Nephron (organoid): ENCODE measurements at regions not wholly inside any gene's neighbourhood (a gene's known extent, or its start where the extent isn't known, plus 50 kb on each side); places are given as distances from the start of the nearest gene placed in this dataset.

Source experiments
- H3K27ac Mint-ChIP-seq, 3 experiments: 2 replicates each; pipeline ENCODE4 v1.8.0; 2020; ENCODE audit warnings: mixed read lengths in 3 of 3, mild to moderate bottlenecking in 2 of 3, moderate library complexity in 1 of 3
- H3K27me3 Mint-ChIP-seq: 2 replicates; pipeline ENCODE4 v1.8.0; 2021; ENCODE audit warnings: low read depth, mild to moderate bottlenecking, moderate library complexity, mixed read lengths
- H3K36me3 Mint-ChIP-seq: 2 replicates; pipeline ENCODE4 v1.8.0; 2020; ENCODE audit warnings: low read depth, mixed read lengths
- H3K4me1 Mint-ChIP-seq: 2 replicates; pipeline ENCODE4 v1.8.0; 2020; ENCODE audit warnings: mixed read lengths
- H3K4me3 Mint-ChIP-seq, 3 experiments: 2 replicates each; pipeline ENCODE4 v1.8.0; 2020; ENCODE audit warnings: mild to moderate bottlenecking in 3 of 3, mixed read lengths in 3 of 3, moderate library complexity in 2 of 3
- H3K9me3 Mint-ChIP-seq: 2 replicates; pipeline ENCODE4 v1.8.0; 2020; ENCODE audit warnings: mixed read lengths
- TF ChIP-seq, protein P1 (sequence below), 3 experiments: fragments of 200-600 bp; sonication (generic); IDR thresholded peaks; one replicate each; pipeline ENCODE4 v1.5.0; 2021; ENCODE audit warnings: antibody characterized with exemption in 3 of 3; ENCODE audit not compliant: unreplicated experiment in 3 of 3

DNA sequence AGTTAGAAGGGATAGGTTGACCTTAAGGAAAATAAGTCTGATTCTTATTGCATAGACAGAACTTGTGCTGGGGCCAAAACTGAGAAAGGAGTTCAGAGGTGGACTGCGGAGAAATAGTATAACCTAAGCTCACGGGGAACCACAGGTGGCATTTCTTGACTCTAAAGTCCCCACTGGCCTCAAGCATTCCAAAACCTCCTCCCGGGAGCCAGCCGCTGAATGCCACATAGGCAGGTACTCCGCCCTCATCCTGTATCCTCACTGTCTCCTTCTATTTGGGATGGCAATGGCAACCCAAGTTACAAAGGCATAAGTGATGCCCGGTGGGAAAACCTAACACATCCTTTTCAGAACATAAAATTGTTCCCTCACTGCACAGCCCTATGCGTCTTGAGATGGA, 173.0 kb downstream of the SP3 start:
- Mint-ChIP-seq H3K9me3 (no peaks in the 10 kb centered on the region), H3K4me3 (no peak overlapping the region), H3K4me1 (peaks cover 50% of the 10 kb centered on the region), H3K27me3 (no peaks in the 10 kb centered on the region), H3K27ac (peak overlapping the region in 1 of 3 experiments; percentile 15), H3K36me3 (no peaks in the 10 kb centered on the region)
- TF ChIP-seq, protein P1, sequence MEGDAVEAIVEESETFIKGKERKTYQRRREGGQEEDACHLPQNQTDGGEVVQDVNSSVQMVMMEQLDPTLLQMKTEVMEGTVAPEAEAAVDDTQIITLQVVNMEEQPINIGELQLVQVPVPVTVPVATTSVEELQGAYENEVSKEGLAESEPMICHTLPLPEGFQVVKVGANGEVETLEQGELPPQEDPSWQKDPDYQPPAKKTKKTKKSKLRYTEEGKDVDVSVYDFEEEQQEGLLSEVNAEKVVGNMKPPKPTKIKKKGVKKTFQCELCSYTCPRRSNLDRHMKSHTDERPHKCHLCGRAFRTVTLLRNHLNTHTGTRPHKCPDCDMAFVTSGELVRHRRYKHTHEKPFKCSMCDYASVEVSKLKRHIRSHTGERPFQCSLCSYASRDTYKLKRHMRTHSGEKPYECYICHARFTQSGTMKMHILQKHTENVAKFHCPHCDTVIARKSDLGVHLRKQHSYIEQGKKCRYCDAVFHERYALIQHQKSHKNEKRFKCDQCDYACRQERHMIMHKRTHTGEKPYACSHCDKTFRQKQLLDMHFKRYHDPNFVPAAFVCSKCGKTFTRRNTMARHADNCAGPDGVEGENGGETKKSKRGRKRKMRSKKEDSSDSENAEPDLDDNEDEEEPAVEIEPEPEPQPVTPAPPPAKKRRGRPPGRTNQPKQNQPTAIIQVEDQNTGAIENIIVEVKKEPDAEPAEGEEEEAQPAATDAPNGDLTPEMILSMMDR (IDR thresholded peaks at IDR 0.05; ENCODE audit: unreplicated experiment in 3 of 3), result no peak

DNA sequence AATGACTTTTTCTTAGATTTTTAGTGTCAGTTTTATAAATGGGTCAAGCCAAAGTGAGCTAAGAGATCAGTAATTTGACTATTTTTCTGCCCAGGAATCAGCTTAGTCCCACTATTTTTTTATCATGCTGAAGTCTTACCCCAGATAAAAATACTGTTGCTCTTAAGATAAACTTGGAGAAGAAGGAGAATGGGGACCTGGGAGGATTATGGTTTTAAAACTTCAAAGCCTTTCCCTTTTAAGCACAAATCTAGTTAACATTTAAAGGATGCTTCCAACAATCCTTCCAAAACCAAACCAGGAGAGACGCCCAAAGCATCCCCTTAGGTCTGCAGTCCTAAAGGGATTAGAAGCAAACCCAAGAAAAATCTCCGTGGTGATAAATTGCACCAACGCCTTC, 172.4 kb downstream of the SP3 start:
- Mint-ChIP-seq H3K27me3 (no peaks in the 10 kb centered on the region), H3K4me3 (no peak overlapping the region), H3K4me1 (peaks cover 50% of the 10 kb centered on the region), H3K9me3 (no peaks in the 10 kb centered on the region), H3K27ac (peak overlapping the region in 1 of 3 experiments; percentile 60), H3K36me3 (no peaks in the 10 kb centered on the region)
- TF ChIP-seq, protein P1 (IDR thresholded peaks at IDR 0.05; ENCODE audit: unreplicated experiment in 3 of 3), result no peak

DNA sequence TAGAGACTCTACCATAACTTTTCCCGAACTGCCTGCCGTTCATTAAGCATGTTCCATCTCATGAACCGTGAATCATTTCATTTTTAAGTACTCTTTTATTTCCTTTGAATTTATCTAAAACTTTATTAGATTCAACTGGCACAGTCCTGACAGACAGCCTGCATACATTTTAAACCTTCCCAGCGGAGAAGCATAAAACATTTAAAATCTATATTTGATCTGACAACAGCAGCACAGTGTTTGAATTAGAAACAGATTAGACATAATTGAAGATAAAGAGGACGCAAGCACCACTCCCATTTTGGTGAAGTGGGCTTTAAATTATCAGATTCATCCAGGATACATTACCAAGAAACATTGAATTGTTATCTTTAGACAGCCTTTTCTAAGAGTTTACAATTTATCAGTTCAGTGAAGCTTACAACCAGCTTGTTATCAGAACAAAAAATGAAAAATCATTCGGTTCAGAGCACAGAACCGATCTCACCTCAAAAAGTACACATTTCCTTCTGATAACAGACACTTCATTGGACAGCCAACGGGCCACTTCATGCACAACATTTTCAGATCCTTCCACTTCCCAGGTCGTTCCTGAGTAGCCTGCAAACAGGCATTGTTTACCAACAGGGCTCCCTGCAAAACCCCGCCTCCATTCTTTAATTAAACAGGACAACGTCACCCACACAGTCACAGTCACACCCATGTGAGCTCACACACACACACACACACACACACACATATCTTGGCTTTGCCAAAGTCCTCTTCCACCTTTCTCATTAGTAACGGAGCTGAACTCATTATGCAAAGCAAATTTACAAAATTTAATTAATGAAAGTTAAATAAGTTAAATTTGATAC, 171.2 kb downstream of the SP3 start:
- no peaks in the 10 kb centered on the region for H3K27me3 Mint-ChIP-seq
- TF ChIP-seq, protein P1 (IDR thresholded peaks at IDR 0.05; ENCODE audit: unreplicated experiment in 3 of 3), result no peak
- no peaks in the 10 kb centered on the region for H3K9me3 Mint-ChIP-seq
- no peak overlapping the region for H3K4me3 Mint-ChIP-seq
- no peaks in the 10 kb centered on the region for H3K36me3 Mint-ChIP-seq
- peak overlapping the region in 1 of 3 experiments; percentile 60 for H3K27ac Mint-ChIP-seq
- peaks cover 50% of the 10 kb centered on the region for H3K4me1 Mint-ChIP-seq

DNA sequence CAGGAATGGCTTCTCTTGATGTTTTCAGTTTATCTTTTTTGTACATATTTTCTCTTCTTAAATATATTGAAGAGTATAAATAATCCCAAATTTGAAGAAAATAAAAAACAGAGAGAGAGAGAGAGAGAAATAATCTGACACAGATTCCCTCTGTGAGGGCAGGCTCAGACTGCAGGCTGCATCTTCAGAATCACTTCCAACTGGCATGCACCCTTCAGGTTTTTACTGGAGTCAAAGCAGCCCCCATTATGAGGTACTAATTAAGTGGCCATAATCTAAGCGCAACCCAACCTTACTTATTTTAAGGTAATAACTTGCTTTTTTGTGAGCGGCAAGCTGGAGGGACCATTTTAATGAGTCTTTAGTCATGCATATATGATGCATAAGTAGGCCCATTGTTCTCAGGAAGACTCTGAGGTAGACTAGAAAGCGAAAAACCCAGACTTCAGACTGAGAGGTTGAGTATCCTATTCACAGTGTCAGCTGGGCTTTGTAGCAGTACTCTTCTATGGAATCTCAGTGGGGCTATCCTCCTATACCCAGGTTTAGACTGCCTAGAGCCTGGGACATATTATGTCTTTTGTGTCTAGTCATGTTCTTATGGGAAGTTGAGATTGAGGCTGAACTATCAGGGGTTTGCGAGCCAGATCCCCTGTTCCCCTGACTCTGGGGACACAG, 167.4 kb downstream of the SP3 start:
- H3K9me3 Mint-ChIP-seq, result no peaks in the 10 kb centered on the region
- no peak overlapping the region for H3K4me3 Mint-ChIP-seq
- no peaks in the 10 kb centered on the region for H3K27me3 Mint-ChIP-seq
- no peak overlapping the region for H3K27ac Mint-ChIP-seq
- TF ChIP-seq, protein P1 (IDR thresholded peaks at IDR 0.05; ENCODE audit: unreplicated experiment in 3 of 3), result no peak
- peaks cover 33% of the 10 kb centered on the region for H3K4me1 Mint-ChIP-seq
- H3K36me3 Mint-ChIP-seq, result no peaks in the 10 kb centered on the region

DNA sequence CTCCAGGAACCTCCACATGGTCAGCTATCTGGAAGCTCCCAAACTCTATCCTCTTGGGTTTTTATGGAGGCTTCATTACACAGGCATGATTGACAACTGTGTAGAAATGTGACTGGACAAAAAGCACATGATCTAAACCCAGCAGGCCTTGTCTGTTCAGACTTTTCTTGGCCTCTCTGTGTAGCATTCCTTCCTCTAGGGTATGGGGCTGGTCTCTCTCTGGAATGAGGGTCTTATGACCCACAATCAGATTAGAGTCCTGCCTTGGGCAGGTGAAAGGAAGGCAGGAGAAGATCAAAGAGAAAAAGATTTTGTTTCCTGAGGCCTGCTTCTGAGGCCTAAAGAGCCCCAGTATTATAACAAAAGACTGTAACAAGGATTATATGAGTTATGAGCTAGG, 162.7 kb downstream of the SP3 start:
- no peaks in the 10 kb centered on the region for H3K9me3 Mint-ChIP-seq
- no peak overlapping the region for H3K4me3 Mint-ChIP-seq
- no peak overlapping the region for H3K27ac Mint-ChIP-seq
- H3K36me3 Mint-ChIP-seq, result no peaks in the 10 kb centered on the region
- H3K27me3 Mint-ChIP-seq, result no peaks in the 10 kb centered on the region
- no peaks in the 10 kb centered on the region for H3K4me1 Mint-ChIP-seq
- TF ChIP-seq, protein P1 (IDR thresholded peaks at IDR 0.05; ENCODE audit: unreplicated experiment in 3 of 3), result no peak
